Superior temporal gyrus (tissue), 1 donor: ENCODE measurements at regions not wholly inside any gene's neighbourhood (a gene's known extent, or its start where the extent isn't known, plus 50 kb on each side); places are given as distances from the start of the nearest gene placed in this dataset.

Experiments used
- DNase-seq: peaks from one replicate; pipeline ENCODE4 v3.0.0-alpha.2; 2016; ENCODE audit errors: extremely low spot score

GRCh38 chr17:77885678-77886386 lies 72.7 kb upstream of the TNRC6C start:
- peak; percentile 34 for DNase-seq

- no peak for DNase-seq
Measured at GRCh38 chr17:77886387-77886728, 72.1 kb upstream of the TNRC6C start.

- DNase-seq, result peak; percentile 27
Measured at GRCh38 chr17:77887110-77887463, 71.4 kb upstream of the TNRC6C start.

GRCh38 chr17:77887464-77888241 lies 70.8 kb upstream of the TNRC6C start:
- DNase-seq, result peak; percentile 67

- peak; percentile 63 for DNase-seq
Measured at GRCh38 chr17:77888242-77889134, 70.0 kb upstream of the TNRC6C start.

- DNase-seq, result no peak
Measured at GRCh38 chr17:77889135-77889505, 69.4 kb upstream of the TNRC6C start.

GRCh38 chr17:77889866-77890760 lies 68.4 kb upstream of the TNRC6C start:
- no peak for DNase-seq

- DNase-seq, result no peak
Measured at GRCh38 chr17:77890771-77891170, 67.7 kb upstream of the TNRC6C start.

- DNase-seq, result no peak
Measured at GRCh38 chr17:77891602-77892001, 66.9 kb upstream of the TNRC6C start.

GRCh38 chr17:77892031-77892430 lies 66.5 kb upstream of the TNRC6C start:
- no peak for DNase-seq

GRCh38 chr17:77892469-77893143 lies 65.9 kb upstream of the TNRC6C start:
- DNase-seq, result no peak

GRCh38 chr17:77893144-77894044 lies 65.1 kb upstream of the TNRC6C start:
- no peak for DNase-seq

GRCh38 chr17:77894126-77894956 lies 64.2 kb upstream of the TNRC6C start:
- no peak for DNase-seq

- no peak for DNase-seq
Measured at GRCh38 chr17:77897741-77898301, 60.7 kb upstream of the TNRC6C start.

- DNase-seq, result no peak
Measured at GRCh38 chr17:77898521-77899434, 59.7 kb upstream of the TNRC6C start.

- DNase-seq, result no peak
Measured at GRCh38 chr17:77899498-77899897, 59.0 kb upstream of the TNRC6C start.

- DNase-seq, result no peak
Measured at GRCh38 chr17:77901481-77901880, 57.0 kb upstream of the TNRC6C start.

- DNase-seq, result no peak
Measured at GRCh38 chr17:77905266-77905665, 53.2 kb upstream of the TNRC6C start.
